ENCODE measurements at regions not wholly inside any gene's neighbourhood (a gene's known extent, or its start where the extent isn't known, plus 50 kb on each side); places are given as distances from the start of the nearest gene placed in this dataset.
"Not testable (repeated sequence)": the region's sequence is repeated elsewhere in the genome, so short reads cannot be mapped to it uniquely, and the experiment has no call there.

DNA sequence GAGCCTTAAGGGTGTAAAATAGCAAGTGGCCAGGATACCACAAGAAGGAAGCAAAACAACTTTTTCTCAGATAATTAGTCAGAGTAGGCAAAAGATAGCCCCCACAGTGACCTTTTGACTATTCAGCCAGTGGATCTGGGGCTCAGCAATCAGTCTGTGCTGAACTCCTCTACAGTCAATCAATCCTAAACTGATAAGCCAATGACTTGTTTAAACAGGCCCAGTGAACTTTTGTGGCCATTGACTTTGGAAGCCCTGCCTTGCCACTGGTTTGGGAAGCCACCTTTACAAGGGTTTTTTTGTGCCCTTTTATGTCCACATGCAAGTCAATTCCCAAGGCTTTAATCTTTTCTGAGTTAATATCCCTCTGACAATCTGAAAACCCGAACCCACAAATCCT is 1565.0 kb upstream of the WWC1 start:
- Histone ChIP-seq H2AFZ (ENCODE audit: low read depth, low read length) (no peak overlapping the region), H3K9me3 (ENCODE audit: low read length) (no peaks in the 10 kb centered on the region), H3K27me3 (ENCODE audit: insufficient read depth, low read length) (no peaks in the 10 kb centered on the region), H3K4me1 (ENCODE audit: insufficient read depth, low read length) (no peaks in the 10 kb centered on the region), H3K36me3 (ENCODE audit: insufficient read depth, low read length) (no peaks in the 10 kb centered on the region), H3K4me3 (ENCODE audit: low read length) (no peak overlapping the region)

DNA sequence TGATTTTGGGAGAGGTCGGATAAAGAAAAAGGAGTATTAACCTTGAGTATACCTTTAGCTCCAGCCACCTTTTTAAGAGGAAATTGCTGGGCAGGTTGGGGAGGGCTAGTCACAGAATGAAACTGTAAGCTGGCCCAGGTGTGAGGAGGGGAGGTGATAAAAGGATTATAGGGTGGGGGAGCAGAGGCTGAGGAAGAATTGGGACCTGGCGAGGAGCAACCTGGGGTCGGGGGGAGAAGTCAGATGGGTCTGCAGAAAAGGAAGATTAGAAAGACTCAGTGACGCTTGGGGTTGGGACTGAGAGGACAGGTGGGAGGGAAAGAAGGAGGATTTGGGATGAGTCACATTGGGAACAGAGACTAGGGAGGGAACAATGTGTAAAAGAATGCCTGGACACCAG is 1548.5 kb upstream of the WWC1 start:
- H3K4me1 ChIP-seq (ENCODE audit: insufficient read depth, low read length); H3K9me3 ChIP-seq (ENCODE audit: low read length); H3K36me3 ChIP-seq (ENCODE audit: insufficient read depth, low read length); H3K27me3 ChIP-seq (ENCODE audit: insufficient read depth, low read length); H3K4me3 ChIP-seq (ENCODE audit: low read length); H2AFZ ChIP-seq (ENCODE audit: low read depth, low read length): not testable (repeated sequence)

DNA sequence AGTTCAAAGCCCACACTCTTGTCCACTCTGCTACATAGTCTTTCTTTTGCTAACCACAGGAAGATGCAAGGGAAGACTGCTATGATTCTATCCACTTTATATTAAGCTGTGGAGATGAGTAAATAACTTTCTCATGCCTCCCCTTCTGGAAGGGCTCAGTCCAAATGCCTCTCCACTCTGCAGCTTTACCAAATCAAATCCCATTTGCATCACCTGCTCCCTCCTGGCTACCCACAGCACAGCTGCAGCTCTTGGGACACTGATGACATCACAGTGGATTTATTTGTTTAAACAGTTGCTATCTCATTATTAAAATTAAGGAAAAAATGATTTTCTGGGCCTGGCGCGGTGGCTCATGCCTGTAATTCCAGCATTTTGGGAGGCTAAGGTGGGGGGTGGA is 1544.9 kb upstream of the WWC1 start:
- no peak overlapping the region for H2AFZ ChIP-seq (ENCODE audit: low read depth, low read length)
- H3K9me3 ChIP-seq (ENCODE audit: low read length), result no peaks in the 10 kb centered on the region
- H3K36me3 ChIP-seq (ENCODE audit: insufficient read depth, low read length), result no peaks in the 10 kb centered on the region
- H3K27me3 ChIP-seq (ENCODE audit: insufficient read depth, low read length), result no peaks in the 10 kb centered on the region
- no peak overlapping the region for H3K4me3 ChIP-seq (ENCODE audit: low read length)
- H3K4me1 ChIP-seq (ENCODE audit: insufficient read depth, low read length), result no peaks in the 10 kb centered on the region

DNA sequence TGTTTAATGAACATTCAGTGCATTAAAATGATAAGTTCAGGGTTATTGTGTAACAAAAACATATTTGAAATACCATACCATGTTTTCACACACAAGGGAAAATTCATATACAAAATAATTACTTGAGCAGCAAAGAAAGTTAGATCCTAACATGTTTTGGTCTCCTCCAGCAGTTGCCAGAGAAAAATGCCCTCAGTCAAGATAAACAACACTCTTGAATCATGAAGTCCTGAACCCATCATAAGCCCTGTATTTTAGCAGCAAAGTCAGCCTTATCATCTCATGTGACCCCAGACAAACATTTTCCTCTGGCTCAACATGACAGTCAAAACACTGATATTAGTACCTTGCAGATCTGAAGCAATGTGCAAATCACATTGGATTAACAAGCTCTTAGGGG is 1541.1 kb upstream of the WWC1 start:
- Histone ChIP-seq H3K9me3 (ENCODE audit: low read length) (no peaks in the 10 kb centered on the region), H3K36me3 (ENCODE audit: insufficient read depth, low read length) (no peaks in the 10 kb centered on the region), H2AFZ (ENCODE audit: low read depth, low read length) (no peak overlapping the region), H3K4me3 (ENCODE audit: low read length) (no peak overlapping the region), H3K27me3 (ENCODE audit: insufficient read depth, low read length) (no peaks in the 10 kb centered on the region), H3K4me1 (ENCODE audit: insufficient read depth, low read length) (no peaks in the 10 kb centered on the region)

DNA sequence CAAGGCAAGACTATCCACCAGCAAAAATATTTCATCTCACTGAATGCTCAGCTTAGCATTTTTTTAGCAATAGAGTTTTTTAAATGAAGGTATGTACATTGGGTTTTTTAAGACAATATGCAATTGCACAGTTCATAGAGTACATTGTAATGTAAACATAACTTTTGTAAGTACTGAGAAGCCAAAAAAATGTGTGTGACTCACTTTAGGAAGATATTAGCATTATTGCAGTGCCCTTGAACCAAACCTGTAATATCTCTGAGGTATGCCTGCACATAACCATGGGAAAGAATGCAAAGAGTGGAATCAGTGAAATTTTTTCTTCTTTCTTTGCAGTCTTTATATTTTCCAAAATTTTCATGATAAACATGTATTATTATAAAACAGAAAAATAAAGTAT is 1533.3 kb upstream of the WWC1 start:
- no peak overlapping the region for H3K4me3 ChIP-seq (ENCODE audit: low read length)
- no peak overlapping the region for H2AFZ ChIP-seq (ENCODE audit: low read depth, low read length)
- no peaks in the 10 kb centered on the region for H3K27me3 ChIP-seq (ENCODE audit: insufficient read depth, low read length)
- no peaks in the 10 kb centered on the region for H3K36me3 ChIP-seq (ENCODE audit: insufficient read depth, low read length)
- no peaks in the 10 kb centered on the region for H3K4me1 ChIP-seq (ENCODE audit: insufficient read depth, low read length)
- H3K9me3 ChIP-seq (ENCODE audit: low read length), result no peaks in the 10 kb centered on the region

DNA sequence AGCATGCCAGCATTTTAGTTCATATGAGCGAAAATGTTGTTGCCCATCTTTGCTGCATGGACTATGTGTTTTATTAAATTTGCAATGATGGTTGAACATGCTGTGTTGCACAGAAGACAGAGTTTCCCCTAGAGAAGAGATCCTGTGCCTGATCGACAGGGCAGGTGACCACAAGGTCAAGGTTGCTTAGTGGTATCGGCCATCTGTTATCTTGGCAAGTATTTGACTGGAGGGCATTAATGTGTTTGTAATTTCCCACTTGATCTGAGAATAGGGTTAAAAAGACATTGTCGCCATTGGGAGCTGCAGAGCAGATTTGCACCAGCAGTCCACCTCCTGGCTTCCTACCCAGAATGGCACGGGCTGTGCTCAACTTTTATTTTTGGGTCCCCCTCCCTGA is 1523.6 kb upstream of the WWC1 start:
- H3K9me3 ChIP-seq (ENCODE audit: low read length), result no peaks in the 10 kb centered on the region

DNA sequence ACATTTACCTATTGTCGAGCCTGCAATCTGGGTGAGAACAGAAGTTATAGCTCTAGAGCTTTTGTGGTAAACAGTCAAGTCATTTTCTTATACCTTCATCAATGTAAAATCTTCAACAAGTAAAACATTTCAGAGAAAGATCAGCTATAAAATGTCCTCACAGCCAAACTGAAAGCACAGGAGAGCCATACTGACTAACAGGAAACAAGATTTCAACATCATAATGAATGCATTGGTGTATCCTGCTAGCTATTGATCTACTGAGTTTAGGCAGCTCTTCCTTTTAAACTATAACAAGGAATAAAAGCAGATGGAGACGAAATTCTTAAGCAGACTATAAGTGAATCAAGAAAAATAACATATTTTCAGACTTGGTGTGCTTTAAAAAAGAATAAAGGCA is 1522.9 kb upstream of the WWC1 start:
- no peaks in the 10 kb centered on the region for H3K9me3 ChIP-seq (ENCODE audit: low read length)
- no peaks in the 10 kb centered on the region for H3K27me3 ChIP-seq (ENCODE audit: insufficient read depth, low read length)

More for the DNA sequence above, 1523.6 kb upstream of the WWC1 start:
- no peaks in the 10 kb centered on the region for H3K4me1 ChIP-seq (ENCODE audit: insufficient read depth, low read length)
- H2AFZ ChIP-seq (ENCODE audit: low read depth, low read length), result no peak overlapping the region
- H3K36me3 ChIP-seq (ENCODE audit: insufficient read depth, low read length), result no peaks in the 10 kb centered on the region
- no peaks in the 10 kb centered on the region for H3K27me3 ChIP-seq (ENCODE audit: insufficient read depth, low read length)
- H3K4me3 ChIP-seq (ENCODE audit: low read length), result no peak overlapping the region

DNA sequence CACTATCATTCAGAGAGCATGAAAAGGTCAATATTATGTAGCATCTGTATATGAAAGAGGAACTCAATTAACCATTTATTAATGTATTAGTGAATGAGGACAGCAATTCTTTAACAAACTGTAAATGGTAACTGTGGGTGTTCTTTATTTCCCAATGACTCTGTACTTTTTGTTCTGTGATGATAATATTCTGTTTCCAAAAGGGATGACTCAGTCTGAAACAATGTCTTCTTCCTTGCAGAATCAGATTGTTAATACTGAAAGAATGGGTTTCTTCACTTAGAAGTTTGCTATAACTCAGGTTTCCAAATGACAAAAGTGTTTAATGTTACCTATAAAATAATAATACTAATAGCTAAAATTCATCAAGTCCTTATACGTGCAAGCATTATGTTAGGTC is 1518.7 kb upstream of the WWC1 start:
- Histone ChIP-seq H3K4me3 (ENCODE audit: low read length) (no peak overlapping the region), H2AFZ (ENCODE audit: low read depth, low read length) (no peak overlapping the region), H3K36me3 (ENCODE audit: insufficient read depth, low read length) (no peaks in the 10 kb centered on the region), H3K27me3 (ENCODE audit: insufficient read depth, low read length) (no peaks in the 10 kb centered on the region), H3K4me1 (ENCODE audit: insufficient read depth, low read length) (no peaks in the 10 kb centered on the region), H3K9me3 (ENCODE audit: low read length) (no peaks in the 10 kb centered on the region)

More for the DNA sequence above, 1522.9 kb upstream of the WWC1 start:
- H3K4me1 ChIP-seq (ENCODE audit: insufficient read depth, low read length), result no peaks in the 10 kb centered on the region
- H2AFZ ChIP-seq (ENCODE audit: low read depth, low read length), result no peak overlapping the region
- H3K4me3 ChIP-seq (ENCODE audit: low read length), result no peak overlapping the region
- no peaks in the 10 kb centered on the region for H3K36me3 ChIP-seq (ENCODE audit: insufficient read depth, low read length)

DNA sequence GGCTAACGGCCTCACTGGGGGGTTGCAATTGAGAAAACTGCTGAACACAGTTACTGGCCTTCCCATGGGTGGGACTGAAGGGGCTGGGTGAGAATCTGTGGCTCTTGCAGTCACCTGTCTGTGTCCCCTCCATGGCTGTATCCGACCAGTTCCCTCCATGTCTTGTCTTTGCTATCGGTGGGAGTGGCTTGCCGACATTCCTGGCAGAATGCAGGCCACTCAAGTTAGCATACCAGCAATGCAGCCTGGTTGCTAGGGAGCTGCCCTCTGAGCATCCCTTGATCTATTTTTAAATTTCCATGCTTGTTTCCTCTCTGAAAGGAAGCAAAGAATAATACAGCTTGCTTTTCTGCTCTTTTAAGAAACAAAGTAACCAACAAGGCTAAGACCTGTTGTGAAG is 1509.7 kb upstream of the WWC1 start:
- H3K4me3 ChIP-seq (ENCODE audit: low read length), result peak overlapping the region; percentile 16
- H3K36me3 ChIP-seq (ENCODE audit: insufficient read depth, low read length), result no peaks in the 10 kb centered on the region
- H2AFZ ChIP-seq (ENCODE audit: low read depth, low read length), result peak overlapping the region; percentile 27
- peaks cover 20% of the 10 kb centered on the region for H3K4me1 ChIP-seq (ENCODE audit: insufficient read depth, low read length)
- no peaks in the 10 kb centered on the region for H3K27me3 ChIP-seq (ENCODE audit: insufficient read depth, low read length)
- no peaks in the 10 kb centered on the region for H3K9me3 ChIP-seq (ENCODE audit: low read length)

DNA sequence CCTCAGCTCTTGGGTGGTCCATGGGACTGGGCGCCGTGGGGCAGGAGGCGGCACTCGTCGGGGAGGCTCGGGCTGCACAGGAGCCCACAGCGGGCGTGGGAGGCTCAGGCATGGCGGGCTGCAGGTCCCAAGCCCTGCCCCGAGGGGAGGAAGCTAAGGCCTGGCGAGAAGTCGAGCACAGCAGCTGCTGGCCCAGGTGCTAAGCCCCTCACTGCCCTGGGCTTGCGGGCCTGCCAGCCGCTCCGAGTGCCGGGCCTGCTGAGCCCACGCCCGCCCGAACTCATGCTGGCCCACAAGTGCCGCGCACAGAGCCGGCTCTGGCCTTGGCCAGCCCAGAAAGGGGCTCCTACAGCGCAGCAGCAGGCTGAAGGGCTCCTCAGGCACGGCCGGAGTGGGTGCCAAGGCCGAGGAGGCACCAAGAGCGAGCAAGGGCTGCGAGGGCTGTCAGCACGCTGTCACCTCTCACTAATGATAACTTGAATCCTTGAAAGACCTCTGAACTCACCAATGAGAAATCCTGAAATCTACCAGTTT is 1506.8 kb upstream of the WWC1 start:
- Histone ChIP-seq H3K9me3 (ENCODE audit: low read length) (no peaks in the 10 kb centered on the region), H3K4me3 (ENCODE audit: low read length) (no peak overlapping the region), H3K27me3 (ENCODE audit: insufficient read depth, low read length) (no peaks in the 10 kb centered on the region), H3K4me1 (ENCODE audit: insufficient read depth, low read length) (peaks cover 23% of the 10 kb centered on the region), H2AFZ (ENCODE audit: low read depth, low read length) (no peak overlapping the region), H3K36me3 (ENCODE audit: insufficient read depth, low read length) (no peaks in the 10 kb centered on the region)

DNA sequence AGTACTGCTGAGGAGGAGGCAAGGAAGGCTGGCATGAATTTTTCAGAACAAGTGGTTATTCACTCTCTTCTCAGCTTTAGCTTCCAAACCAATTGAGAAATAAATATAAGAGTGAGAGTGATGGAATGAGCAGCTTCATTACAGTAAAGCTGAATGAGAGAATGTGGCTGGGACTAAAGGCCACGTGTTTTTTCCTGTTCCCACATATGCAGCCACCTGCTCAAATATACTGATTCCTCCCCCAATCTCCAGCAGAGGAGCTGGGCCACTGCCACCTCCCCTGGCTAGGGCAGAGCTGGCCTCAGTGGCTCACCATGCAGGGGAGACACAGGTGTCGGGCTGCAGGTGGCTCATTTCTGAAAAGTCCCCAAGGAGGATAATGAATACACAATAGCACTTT is 1505.3 kb upstream of the WWC1 start:
- H3K4me1 ChIP-seq (ENCODE audit: insufficient read depth, low read length), result peaks cover 20% of the 10 kb centered on the region

DNA sequence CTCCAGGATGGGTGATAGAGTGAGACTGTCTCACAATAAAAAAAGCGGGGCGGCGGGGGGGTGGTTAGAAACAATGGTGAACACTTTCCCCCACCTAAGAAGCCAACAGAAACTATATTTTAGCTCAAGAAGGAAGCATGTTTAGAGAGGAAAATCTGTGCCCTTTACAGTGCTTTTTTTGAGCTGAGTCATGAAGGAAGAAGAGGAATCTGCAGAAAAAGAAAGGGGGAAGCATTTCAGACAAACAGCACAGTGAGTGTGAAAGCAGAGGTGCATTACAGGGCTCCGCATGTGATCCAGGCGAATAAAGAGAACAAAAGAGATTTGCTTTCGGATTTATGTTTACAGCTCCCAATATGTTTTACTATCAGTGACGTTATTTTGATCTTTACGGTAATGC is 1504.6 kb upstream of the WWC1 start:
- H3K4me3 ChIP-seq (ENCODE audit: low read length), result no peak overlapping the region

More for the DNA sequence above, 1505.3 kb upstream of the WWC1 start:
- Histone ChIP-seq H3K27me3 (ENCODE audit: insufficient read depth, low read length) (no peaks in the 10 kb centered on the region), H3K9me3 (ENCODE audit: low read length) (no peaks in the 10 kb centered on the region), H2AFZ (ENCODE audit: low read depth, low read length) (no peak overlapping the region), H3K36me3 (ENCODE audit: insufficient read depth, low read length) (no peaks in the 10 kb centered on the region), H3K4me3 (ENCODE audit: low read length) (no peak overlapping the region)

DNA sequence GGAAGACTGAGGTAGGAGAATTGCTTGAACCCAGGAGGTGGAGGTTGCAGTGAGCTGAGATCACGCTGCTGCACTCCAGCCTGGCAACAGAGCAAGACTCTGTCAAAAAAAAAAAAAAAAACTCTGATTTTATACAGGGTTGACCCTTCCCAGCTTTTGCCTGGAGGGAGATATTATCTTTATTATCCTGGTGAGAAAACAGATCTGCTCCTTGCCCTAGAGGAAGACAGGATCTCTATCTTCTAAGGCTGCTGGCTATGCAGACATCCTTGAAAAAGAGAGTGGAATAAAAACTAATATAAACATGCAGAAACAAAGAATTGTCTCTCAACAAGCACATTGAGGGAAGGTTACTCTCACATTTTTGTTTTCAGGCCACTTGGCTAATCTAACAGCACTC is 1503.4 kb upstream of the WWC1 start:
- no peak overlapping the region for H3K4me3 ChIP-seq (ENCODE audit: low read length)
- no peak overlapping the region for H2AFZ ChIP-seq (ENCODE audit: low read depth, low read length)
- peaks cover 4% of the 10 kb centered on the region for H3K4me1 ChIP-seq (ENCODE audit: insufficient read depth, low read length)
- H3K27me3 ChIP-seq (ENCODE audit: insufficient read depth, low read length), result no peaks in the 10 kb centered on the region
- H3K9me3 ChIP-seq (ENCODE audit: low read length), result no peaks in the 10 kb centered on the region
- no peaks in the 10 kb centered on the region for H3K36me3 ChIP-seq (ENCODE audit: insufficient read depth, low read length)

More for the DNA sequence above, 1504.6 kb upstream of the WWC1 start:
- Histone ChIP-seq H3K4me1 (ENCODE audit: insufficient read depth, low read length) (peaks cover 13% of the 10 kb centered on the region), H3K9me3 (ENCODE audit: low read length) (no peaks in the 10 kb centered on the region), H2AFZ (ENCODE audit: low read depth, low read length) (no peak overlapping the region), H3K36me3 (ENCODE audit: insufficient read depth, low read length) (no peaks in the 10 kb centered on the region), H3K27me3 (ENCODE audit: insufficient read depth, low read length) (no peaks in the 10 kb centered on the region)

DNA sequence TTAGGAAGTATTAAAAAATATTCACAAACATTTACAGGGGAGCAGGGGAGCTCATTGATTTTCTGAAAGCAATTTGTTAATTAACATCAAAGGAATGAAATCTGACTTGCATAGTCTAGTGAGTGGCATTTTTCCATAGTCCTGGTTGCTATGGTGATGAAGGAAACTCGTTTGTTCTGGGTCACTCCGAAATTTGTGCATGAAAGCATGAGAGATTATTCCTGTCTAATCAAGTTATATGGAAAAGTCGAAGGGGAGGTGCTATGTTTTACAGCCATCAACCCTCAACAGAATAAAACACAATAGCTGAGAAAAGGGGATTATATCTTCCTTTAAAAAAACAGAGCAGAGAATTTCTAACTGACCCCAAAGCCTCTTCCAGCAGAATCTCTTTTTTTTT is 1495.7 kb upstream of the WWC1 start:
- H3K36me3 ChIP-seq (ENCODE audit: insufficient read depth, low read length), result no peaks in the 10 kb centered on the region
- H3K4me3 ChIP-seq (ENCODE audit: low read length), result no peak overlapping the region
- H2AFZ ChIP-seq (ENCODE audit: low read depth, low read length), result no peak overlapping the region
- peaks cover 23% of the 10 kb centered on the region for H3K4me1 ChIP-seq (ENCODE audit: insufficient read depth, low read length)
- H3K27me3 ChIP-seq (ENCODE audit: insufficient read depth, low read length), result no peaks in the 10 kb centered on the region
- H3K9me3 ChIP-seq (ENCODE audit: low read length), result no peaks in the 10 kb centered on the region

All from neuron (in vitro differentiated cells).